ENCODE measurements at regions not wholly inside any gene's neighbourhood (a gene's known extent, or its start where the extent isn't known, plus 50 kb on each side); places are given as distances from the start of the nearest gene placed in this dataset.

- no peak for DNase-seq
Measured at GRCh38 chr6:37555040-37555781, 55.5 kb upstream of the CCDC167 start.

DNA sequence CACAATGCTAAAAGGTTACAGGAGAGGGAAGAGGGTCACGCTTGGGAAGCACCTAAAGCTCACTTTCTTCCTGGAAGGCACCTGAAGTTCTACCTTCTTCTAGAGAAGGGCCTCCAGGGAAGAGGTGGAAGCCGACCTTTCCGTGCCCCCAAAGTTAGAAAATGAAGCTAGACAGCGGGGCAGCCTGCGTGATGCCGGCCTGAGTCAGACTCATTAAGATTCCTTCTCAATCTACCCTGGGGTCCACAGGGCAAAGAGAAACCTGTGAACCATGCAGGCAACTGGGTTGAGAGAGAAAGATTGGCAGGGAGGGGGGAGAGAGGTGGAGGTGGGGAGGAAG is 54.8 kb upstream of the CCDC167 start:
- DNase-seq = no peak

- DNase-seq = no peak
Measured at GRCh38 chr6:37552267-37552666, 52.6 kb upstream of the CCDC167 start.

GRCh38 chr6:37551867-37552266 is 52.2 kb upstream of the CCDC167 start:
- DNase-seq = no peak

DNA sequence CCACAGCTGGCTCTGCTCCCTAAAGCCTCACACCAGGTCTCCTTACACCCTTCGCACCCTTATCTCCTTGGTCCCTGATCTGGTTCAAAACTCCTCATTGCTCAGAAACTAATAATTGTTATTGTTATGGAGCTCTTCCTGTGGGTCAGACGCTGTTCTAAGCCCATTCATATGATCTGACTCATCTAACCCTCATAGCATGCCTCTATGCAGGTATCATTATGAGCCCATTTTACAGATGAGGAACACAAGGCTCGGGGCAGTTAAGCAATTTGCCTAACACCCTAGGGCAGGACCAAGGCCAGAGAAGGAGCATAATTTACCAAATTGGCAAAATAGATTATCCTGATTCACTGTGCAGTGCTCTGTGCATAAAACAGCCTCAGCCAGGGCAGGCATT is 51.8 kb upstream of the CCDC167 start:
- DNase-seq = no peak

- DNase-seq = no peak
Measured at GRCh38 chr6:37551002-37551401, 51.3 kb upstream of the CCDC167 start.

DNA sequence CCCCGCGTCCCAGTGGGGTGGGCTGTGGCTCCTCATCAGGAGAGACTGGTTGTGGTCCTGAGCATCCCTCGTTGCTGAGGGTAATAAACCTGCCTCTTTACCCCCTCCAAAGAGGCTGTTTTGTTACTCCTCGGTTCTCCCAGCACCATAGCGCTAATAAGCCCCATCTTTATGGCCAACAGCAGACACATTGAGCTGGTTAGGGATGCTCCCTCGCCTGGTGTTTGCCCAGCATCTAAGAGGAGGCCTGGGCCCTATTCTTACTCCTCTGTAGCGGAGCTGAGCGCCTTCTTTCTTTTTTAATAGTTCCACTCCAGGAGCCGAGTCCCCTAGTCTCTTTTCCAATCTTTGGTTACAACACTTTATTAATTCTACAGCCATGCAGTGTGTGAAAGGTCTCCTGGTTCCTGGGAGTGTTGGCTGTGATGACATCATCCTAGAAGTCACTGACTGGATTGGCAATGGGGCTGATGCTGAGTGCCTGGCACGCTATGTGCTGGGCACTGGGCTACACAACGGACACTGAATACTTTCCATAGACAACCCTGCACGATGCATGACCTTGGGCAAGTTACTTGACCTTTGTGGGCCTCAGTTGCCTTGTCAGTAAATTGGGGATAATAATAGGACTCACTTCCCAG is 50.6 kb upstream of the CCDC167 start:
- no peak for DNase-seq

- DNase-seq = no peak
Measured at GRCh38 chr6:37549558-37549957, 49.9 kb upstream of the CCDC167 start.
